Activated gamma-delta T cell treated with anti-CD3 and anti-CD28 coated beads, Interleukin-2, amount 50 U/mL, for 16 hours (primary cell): ENCODE measurements at regions not wholly inside any gene's neighbourhood (a gene's known extent, or its start where the extent isn't known, plus 50 kb on each side); places are given as distances from the start of the nearest gene placed in this dataset.
"Not testable (repeated sequence)": the region's sequence is repeated elsewhere in the genome, so short reads cannot be mapped to it uniquely, and the experiment has no call there.

Source experiments
- DNase-seq: peaks from one replicate; pipeline ENCODE4 v3.0.0-alpha.2; 2020; ENCODE audit warnings: low read depth

DNA sequence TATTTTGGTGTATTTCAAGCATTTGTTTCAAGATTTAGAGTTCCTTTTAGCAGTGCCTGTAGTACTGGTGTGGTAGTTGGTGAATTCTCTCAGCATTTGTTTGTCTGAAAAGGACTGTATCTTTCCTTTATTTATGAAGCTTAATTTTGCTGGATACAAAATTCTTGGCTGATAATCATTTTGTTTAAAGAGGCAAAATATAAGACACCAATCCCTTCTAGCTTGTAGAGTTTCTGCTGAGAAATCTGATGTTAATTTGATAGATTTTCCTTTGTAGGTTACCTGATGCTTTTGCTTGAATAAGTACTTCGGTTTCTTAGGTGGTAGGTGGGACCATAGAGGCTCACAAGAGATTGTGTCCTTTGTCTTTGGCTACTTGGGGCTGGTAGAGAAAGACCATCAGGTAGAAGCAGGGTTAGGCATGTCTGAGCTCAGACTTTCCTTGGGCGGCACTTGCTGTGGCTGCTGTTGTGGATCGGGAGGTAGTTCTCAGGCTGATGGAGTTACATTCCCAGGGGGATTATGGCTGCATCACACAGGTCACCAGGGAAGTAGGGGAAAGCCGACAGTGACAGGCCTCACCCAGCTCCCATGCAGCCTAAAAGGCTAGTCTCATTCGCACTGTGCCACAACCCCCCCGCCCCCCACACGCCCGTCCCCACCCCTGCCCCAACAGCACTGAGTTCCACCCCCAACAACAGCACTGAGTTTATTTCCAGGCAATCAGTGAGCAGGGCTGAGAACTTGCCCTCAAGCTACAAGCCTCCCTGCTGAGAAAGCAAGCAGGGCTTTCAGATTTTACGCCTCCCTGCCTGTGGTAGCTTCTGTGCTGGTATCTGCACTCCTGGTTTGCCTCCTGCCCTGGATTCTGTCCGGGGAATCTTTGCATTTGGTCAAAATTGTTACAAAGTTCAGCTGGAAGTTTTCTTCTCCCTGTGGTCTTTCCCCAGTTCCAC, 127.1 kb upstream of the GLRA1 start:
- no peak for DNase-seq

DNA sequence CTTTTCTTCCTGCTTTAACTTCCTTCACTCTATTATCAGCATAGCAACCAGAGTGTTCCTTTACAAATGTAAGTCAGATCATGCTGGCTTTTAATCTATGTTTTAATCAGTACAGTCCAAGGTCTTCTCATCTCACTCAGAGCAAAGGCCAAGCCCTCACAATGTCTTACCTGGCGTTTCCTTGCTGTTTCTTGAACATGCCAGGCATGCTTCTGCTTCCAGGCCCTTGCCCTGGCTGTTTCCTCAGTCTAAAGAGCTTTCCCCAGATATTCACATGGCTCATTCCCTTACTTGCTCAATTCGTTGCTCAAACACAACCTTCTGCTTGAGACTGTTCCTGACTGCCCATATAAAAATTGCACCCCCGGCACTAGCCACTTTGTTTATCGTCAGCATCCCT, 121.7 kb upstream of the GLRA1 start:
- DNase-seq, result no peak

DNA sequence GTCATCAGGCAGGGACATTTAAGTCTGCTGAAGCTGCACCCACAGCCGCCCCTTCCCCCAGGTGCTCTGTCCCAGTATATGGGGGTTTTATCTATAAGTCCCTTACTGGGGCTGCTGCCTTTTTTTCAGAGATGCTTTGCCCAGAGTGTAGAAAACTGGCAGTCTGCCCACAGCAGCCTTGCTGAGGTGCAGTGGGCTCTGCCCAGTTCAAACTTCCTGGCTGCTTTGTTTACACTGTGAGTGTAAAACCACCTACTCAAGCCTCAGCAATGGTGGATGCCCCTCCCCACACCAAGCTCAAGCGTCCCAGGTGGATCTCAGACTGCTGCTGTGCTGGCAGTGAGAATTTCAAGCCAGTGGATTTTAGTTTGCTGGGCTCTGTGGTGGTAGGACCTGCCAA, 114.2 kb upstream of the GLRA1 start:
- not testable (repeated sequence) for DNase-seq

DNA sequence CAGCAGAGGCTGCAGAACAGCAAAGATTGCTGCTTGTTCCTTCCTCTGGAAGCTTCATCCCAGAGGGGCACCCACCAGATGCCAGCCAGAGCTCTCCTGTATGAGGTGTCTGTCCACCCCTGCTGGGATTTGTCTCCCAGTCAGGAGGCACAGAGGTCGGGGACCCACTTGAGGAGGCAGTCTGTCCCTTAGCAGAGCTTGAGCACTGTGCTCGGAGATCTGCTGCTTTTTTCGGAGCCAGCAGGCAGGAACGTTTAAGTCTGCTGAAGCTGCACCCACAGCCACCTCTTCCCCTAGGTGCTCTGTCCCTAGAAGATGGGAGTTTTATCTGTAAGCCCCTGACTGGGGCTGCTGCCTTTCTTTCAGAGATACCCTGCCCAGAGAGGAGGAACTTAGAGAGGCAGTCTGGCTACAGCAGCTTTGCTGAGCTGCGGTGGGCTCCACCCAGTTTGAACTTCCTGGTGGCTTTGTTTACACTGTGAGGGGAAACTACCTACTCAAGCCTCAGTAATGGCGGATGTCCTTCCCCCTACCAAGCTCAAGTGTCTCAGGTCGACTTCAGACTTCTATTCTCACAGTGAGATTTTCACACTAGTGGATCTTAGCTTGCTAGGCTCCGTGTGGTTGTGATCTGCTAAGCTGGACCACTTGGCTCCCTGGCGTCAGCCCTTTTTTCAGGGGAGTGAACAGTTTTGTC, 101.8 kb upstream of the GLRA1 start:
- not testable (repeated sequence) for DNase-seq

DNA sequence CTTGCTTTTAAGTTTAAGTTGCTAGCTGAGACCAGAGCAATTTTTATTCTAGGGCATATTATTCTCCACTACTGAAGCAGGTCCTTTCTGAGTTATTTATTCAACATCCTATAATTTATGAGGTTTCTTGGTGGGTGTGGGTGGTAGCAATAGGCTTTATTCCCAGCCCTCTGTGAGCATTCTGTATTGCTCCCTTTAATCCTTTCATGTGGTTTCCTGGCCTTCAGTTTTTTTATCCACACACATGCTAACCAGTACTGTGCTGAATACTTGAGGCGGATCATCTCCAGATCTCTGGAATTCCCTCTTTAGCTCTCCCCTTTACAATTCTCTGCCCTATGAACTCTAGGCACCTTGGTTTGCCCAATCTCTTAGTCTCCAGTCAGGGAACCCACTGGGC, 91.8 kb upstream of the GLRA1 start:
- DNase-seq, result no peak

DNA sequence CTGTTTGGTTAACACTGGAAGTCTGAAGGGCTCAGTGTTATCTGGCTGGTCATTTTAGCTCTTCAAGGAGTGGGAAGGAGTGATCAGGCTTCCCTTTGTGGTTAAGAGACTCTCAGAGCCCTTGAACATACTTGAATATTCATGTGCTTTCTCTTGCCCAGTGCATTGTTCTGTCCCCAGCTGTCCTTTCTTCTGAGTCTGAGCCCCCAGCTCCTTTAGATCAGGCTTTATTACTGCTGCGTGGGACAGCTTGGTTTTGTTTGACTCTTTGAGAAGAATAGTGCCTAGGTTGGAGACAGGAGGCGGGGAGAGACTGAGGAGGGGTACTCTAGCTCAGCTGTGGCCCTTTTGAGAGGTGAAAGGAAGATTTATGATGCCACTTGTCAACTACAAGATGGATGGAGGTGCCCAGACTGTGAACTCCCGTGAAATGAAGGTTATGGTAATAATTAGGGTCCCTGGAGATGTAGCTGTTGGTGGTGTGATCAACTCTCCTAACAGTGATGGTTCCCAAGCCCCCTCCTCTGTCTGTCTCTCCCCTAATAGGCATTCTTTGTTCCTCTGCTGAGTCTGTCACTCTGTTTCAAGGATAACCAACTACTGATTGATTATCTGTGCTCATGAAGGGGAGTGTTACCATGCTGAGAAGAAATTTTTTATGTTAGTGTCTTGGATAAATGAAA, 83.1 kb upstream of the GLRA1 start:
- DNase-seq, result no peak

DNA sequence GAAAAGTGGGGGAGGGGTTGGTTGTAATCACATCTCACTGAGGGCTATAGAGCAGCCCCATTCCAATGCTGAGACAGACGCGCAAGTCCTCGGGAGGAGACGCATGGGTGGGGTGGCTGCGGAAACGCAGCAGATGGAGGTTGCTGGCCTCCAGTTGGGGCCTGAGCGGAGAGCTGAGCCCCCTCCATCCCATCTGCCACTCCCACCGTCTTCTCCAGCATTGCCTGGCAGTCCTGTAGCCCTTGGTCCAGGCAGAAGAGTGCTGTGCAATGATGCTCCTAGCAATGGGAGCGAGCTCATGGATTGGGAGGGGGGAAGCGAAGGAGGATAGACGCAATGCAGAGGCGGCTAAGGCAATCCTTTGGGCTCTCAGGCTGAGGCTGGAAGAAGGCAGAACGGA, 79.4 kb upstream of the GLRA1 start:
- no peak for DNase-seq
